ENCODE measurements at regions not wholly inside any gene's neighbourhood (a gene's known extent, or its start where the extent isn't known, plus 50 kb on each side); places are given as distances from the start of the nearest gene placed in this dataset.

GRCh38 chr13:103754783-103755182, 688.6 kb upstream of the SLC10A2 start:
- no peaks in the 10 kb centered on the region for H3K9me3 ChIP-seq
- WGBS, 2 donors (ENCODE audit: low coverage in 1 of 2): 84 to 89% methylated on average over 2 of the region's 2 CpGs
- TF ChIP-seq POLR2A (IDR thresholded peaks at IDR 0.05) (no peak), EP300 (IDR thresholded peaks at IDR 0.05) (no peak), CTCF (IDR thresholded peaks at IDR 0.05) (no peak), POLR2AphosphoS5 (IDR thresholded peaks at IDR 0.05) (no peak)
- no peak overlapping the region for H3K27ac ChIP-seq
- H3K36me3 ChIP-seq: no peaks in the 10 kb centered on the region
- no peak overlapping the region for H3K4me3 ChIP-seq
- H3K27me3 ChIP-seq: no peaks in the 10 kb centered on the region
- no peaks in the 10 kb centered on the region for H3K4me1 ChIP-seq
- ATAC-seq: no peak

GRCh38 chr13:103734837-103735236, 668.6 kb upstream of the SLC10A2 start:
- Histone ChIP-seq H3K36me3 (no peaks in the 10 kb centered on the region), H3K4me1 (no peaks in the 10 kb centered on the region), H3K27ac (no peak overlapping the region), H3K27me3 (no peaks in the 10 kb centered on the region), H3K9me3 (no peaks in the 10 kb centered on the region), H3K4me3 (no peak overlapping the region)
- ATAC-seq: no peak
- 50 to 68% methylated on average over 2 of the region's 2 CpGs for WGBS, 2 donors (ENCODE audit: low coverage in 1 of 2)
- TF ChIP-seq POLR2AphosphoS5 (IDR thresholded peaks at IDR 0.05): no peak
- TF ChIP-seq POLR2A (IDR thresholded peaks at IDR 0.05): no peak
- TF ChIP-seq EP300 (IDR thresholded peaks at IDR 0.05): no peak
- TF ChIP-seq CTCF (IDR thresholded peaks at IDR 0.05): no peak

GRCh38 chr13:103731959-103732358, 665.7 kb upstream of the SLC10A2 start:
- ATAC-seq: no peak
- no peak for TF ChIP-seq CTCF (IDR thresholded peaks at IDR 0.05)
- no peak for TF ChIP-seq POLR2A (IDR thresholded peaks at IDR 0.05)
- no peak for TF ChIP-seq EP300 (IDR thresholded peaks at IDR 0.05)
- no peak for TF ChIP-seq POLR2AphosphoS5 (IDR thresholded peaks at IDR 0.05)
- 90 to 92% methylated on average over 5 of the region's 5 CpGs for WGBS, 2 donors (ENCODE audit: low coverage in 1 of 2)
- Histone ChIP-seq H3K4me3 (no peak overlapping the region), H3K27me3 (no peaks in the 10 kb centered on the region), H3K9me3 (no peaks in the 10 kb centered on the region), H3K4me1 (no peaks in the 10 kb centered on the region), H3K36me3 (no peaks in the 10 kb centered on the region), H3K27ac (no peak overlapping the region)

- Histone ChIP-seq H3K9me3 (no peaks in the 10 kb centered on the region), H3K4me3 (no peak overlapping the region), H3K4me1 (no peaks in the 10 kb centered on the region), H3K27ac (no peak overlapping the region), H3K27me3 (no peaks in the 10 kb centered on the region), H3K36me3 (no peaks in the 10 kb centered on the region)
- no peak for ATAC-seq
- WGBS, 2 donors (ENCODE audit: low coverage in 1 of 2): 58 to 67% methylated on average over 6 of the region's 6 CpGs
- TF ChIP-seq EP300 (IDR thresholded peaks at IDR 0.05) (no peak), POLR2AphosphoS5 (IDR thresholded peaks at IDR 0.05) (no peak), CTCF (IDR thresholded peaks at IDR 0.05) (no peak), POLR2A (IDR thresholded peaks at IDR 0.05) (no peak)
Measured at GRCh38 chr13:103730407-103730806, 664.2 kb upstream of the SLC10A2 start.

- whole genome bisulfite sequencing, 2 donors (ENCODE audit: low coverage in 1 of 2): 50 to 80% methylated on average over 1 of the region's 1 CpG
Measured at GRCh38 chr13:103726808-103727207, 660.6 kb upstream of the SLC10A2 start.

More at GRCh38 chr13:103726808-103727207, 660.6 kb upstream of the SLC10A2 start:
- TF ChIP-seq CTCF (IDR thresholded peaks at IDR 0.05) (no peak), POLR2A (IDR thresholded peaks at IDR 0.05) (no peak), EP300 (IDR thresholded peaks at IDR 0.05) (no peak), POLR2AphosphoS5 (IDR thresholded peaks at IDR 0.05) (no peak)
- Histone ChIP-seq H3K36me3 (no peaks in the 10 kb centered on the region), H3K4me3 (no peak overlapping the region), H3K9me3 (no peaks in the 10 kb centered on the region), H3K27me3 (no peaks in the 10 kb centered on the region), H3K27ac (no peak overlapping the region), H3K4me1 (no peaks in the 10 kb centered on the region)
- no peak for ATAC-seq

Measured in gastroesophageal sphincter (tissue), 4 donors.